HG03064 (cell line): ENCODE measurements at regions not wholly inside any gene's neighbourhood (a gene's known extent, or its start where the extent isn't known, plus 50 kb on each side); places are given as distances from the start of the nearest gene placed in this dataset.

Experiments
- ATAC-seq: cut with Tn5 transposase; IDR thresholded peaks from one replicate; pipeline ENCODE4 v1.9.1; 2021; ENCODE audit warnings: low read depth; ENCODE audit not compliant: unreplicated experiment

DNA sequence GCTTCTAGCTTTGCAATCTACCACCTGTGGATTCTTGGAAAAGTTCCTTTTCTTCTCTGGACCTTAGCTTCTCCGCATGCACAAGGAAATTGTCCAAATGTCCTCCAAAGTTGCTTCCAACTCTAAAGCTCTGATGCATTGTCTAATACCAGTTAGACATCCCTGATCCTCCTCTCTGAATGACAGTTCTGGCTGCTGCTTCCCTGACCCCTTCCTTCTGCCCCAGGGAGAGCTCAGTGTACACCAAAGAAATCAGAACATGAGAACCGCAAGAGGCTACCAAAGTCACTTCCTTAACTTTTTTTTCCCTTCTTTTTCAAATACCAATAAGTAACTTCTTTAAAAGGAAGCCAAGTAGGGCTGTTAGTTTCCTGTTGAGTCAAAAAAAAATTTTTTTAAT is 79.7 kb upstream of the CES5A start:
- ATAC-seq = no peak

DNA sequence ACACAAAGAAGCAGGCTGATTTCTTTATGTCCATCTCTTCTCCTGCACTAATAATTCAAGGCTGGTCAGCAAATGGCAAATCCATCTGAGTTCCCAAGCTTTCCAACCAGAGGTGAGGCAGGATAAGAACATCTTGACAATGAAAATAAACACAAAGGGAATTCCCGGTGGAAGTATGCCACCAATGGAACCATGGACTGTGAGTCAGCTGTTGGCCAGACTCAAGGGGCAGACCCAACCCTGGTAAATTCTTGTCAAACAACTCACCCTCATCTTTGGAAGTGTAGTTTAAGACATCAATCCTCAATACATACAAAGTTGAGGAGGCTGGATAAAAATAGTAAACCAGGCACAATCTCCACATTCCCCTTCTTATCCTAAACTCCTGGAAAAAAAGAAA is 74.3 kb upstream of the CES5A start:
- no peak for ATAC-seq

DNA sequence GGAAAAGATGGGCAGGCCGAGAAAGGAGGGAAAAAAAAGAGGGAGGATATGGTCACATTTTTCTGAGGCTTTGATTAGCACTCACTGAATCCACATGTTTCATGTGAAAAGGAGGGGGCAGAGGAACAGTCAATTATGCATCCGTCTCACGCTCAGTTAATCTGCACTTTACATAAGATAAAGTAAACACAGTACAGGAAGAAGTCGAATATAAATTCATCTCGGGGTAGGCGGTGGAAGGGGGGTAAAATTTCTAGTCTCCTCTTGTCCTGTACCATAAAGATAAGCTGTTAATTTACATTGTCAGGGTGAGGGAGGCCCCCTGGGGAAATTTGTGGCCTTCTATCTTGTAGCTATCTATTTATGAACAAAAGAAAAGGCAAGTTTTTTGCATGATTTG is 73.1 kb upstream of the CES5A start:
- no peak for ATAC-seq

DNA sequence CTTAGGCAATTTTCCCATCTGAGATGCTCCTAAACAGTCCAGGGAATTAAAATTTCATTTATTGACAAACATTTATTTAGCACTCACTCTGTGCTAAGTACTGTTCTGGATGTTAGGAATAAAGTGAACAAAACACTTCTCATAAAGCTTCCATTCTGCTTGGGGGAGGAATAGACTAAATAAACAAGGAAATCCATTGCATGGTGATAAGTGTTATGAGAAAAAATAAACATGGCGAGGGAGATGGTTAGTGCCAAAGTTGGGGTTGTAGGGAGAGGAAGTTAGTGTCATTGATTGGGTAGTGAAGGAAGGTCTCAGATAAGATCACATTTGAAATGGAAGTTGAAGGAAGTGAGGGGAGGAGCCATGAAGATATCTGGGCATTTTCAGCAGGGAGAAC is 72.2 kb upstream of the CES5A start:
- ATAC-seq = no peak

DNA sequence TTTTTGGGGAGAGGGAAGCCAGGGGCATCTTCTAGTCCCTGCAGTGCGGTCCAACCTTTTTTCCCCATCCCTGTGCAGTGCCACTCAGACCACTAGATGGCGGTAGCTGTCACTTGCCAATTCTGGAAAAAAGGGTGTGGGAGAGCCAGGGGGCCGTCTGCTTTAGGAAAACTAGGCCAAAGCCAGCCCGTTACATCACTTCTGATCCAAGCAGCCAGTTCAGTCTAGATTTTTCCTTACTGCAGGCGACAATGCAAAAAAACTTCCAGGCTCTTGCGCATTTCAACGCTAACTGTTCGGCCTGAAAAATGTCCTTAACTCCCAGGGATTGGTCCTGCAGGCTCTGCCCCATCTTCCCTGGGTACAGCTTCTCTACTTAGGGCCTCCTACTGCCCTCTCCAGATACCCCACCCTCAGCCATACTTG is 69.2 kb upstream of the CES5A start:
- ATAC-seq = no peak

DNA sequence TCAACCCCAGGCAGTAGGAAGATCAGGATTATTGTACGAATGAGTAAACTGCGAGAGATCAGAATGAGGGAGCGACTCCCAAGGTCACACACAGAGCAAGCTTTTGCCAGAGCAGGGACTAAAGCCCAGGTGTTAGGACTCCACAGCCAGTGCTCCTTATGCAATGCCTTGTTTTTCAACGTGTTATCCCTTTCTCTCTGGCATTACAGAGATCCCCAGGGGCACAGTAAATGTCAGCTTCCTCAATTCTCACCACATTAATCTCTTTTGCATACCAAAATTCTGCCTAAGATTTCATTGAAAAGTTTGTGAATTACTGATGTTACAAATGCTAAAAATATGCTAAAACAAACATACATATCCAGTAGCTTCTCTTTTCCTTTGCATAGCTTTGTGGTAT is 68.1 kb upstream of the CES5A start:
- no peak for ATAC-seq

DNA sequence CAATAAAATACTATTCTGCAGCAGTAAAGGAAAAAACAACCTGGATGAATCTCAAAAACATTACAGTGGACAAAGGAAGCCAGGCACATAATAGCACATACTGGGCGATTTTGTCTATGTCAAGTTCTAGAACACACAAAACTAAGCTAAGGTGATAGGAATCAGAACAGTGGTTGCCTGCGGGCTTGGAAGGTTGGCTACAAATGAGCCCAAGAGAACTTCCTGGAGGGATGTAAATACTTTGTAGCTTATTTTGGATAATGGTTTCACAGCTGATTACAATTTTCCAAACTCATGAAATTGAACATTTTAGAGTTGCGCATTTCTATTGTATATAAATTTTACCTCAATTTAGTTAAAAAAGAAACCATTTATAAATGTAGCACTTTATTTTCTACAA is 67.6 kb upstream of the CES5A start:
- no peak for ATAC-seq

DNA sequence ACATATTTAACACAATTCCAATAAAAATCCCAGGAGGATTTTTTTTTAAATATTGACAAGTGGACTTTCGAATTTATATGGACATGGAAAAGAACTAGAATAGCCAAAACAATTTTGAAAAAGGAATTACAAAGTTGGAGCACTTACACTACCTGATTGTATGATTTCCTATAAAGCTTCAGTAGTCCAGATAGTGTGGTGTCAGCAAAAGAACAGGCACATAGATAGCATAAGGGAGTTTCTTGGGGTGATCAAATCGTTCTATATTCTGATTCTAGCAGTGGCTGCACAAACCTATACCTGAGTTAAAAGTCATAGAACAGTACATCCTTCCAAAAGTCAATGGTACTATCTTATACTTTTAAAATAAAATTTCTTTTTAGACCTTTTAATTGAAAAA is 66.4 kb upstream of the CES5A start:
- ATAC-seq = no peak

DNA sequence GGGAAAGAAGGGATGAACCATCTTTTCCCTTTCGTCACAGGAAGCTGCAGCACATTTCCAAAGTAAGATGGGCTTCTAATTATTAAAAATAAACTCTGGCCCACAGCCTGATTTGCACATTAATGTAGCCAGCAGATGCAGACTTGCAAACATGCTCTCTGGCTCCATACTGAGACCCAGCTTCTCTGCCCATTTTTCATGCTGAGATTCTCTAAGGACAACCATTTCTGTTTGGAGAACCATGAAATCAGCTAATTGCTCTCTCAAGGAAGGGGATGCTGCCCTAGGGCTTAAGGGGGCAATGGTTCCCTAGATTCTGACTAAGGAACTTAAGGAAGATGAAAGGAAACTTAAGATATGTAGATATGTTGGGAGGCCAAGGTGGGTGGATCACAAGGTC is 63.0 kb upstream of the CES5A start:
- ATAC-seq = no peak

DNA sequence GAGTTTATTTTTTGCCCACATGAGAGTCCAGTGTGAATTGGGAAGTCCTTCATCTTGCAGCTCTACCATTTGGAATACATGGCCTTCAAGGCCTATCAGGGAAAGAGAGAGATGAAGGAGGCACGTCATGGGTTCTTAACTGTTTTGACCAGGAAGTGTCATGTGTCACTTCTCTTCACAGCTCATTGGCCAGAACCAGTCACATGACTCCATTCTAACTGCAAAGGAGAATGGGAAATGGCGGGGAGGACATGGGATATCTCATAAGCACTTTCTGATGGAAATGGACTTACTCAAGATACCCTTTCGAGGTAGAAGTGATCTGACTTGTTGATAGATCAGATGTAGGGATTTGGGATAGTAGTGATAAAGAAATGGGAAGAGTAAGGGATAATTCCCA is 57.9 kb upstream of the CES5A start:
- ATAC-seq = no peak

DNA sequence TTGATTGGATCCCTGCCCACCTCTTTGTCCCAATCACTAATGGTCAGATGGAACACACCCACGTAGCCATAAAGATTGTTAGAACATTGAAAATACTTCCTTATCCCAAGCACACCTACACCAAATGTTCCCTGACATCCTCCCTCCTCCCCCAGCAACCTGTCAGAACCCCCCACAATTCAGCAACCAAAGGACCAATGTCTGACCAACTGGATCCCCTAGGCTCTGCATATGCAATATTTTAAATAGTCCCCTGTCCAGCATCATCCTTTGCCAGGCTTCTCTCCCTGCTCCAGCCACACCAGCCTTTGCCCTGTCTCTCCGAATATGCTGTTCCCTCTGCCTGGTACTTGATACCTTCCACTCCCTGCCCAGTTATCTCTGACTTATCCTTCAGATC is 54.9 kb upstream of the CES5A start:
- ATAC-seq = no peak

DNA sequence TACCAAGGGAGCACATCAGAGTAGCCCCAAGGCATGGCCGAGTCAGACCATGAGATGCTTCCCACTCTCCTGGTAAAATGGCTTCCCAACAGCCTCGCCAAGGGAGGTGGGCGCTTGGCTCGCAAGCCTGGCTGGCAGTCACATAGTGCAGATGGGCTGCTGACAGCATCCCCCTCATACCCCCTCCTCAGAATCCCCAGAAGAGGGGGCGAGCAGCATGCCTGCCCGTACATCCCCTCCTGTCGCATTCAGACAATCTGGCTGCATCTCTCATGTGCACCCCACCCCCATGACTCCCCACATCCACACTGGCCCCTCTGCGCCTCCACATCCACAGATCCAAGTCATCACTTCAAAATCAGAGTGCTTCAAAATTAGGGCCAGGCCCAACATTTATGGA is 54.0 kb upstream of the CES5A start:
- no peak for ATAC-seq

DNA sequence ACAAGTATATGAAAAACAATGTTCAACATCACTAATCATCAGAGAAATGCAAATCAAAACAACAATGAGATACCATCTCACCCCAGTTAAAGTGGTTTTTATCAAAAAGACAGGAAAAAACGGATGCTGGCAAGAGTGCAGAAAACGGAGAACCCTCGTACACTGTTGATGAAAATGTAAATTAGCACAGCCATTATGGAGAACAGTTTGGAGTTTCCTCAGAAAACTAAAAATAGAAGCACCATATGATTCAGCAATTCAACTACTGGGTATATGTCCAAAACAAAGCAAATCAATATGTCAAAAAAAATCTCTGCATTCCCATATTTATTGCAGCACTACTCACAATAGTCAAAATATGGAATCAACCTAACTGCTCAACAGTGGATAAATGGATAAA is 50.1 kb upstream of the CES5A start:
- no peak for ATAC-seq
